GM03348 (cell line): ENCODE measurements at regions not wholly inside any gene's neighbourhood (a gene's known extent, or its start where the extent isn't known, plus 50 kb on each side); places are given as distances from the start of the nearest gene placed in this dataset.
"Not testable (repeated sequence)": the region's sequence is repeated elsewhere in the genome, so short reads cannot be mapped to it uniquely, and the experiment has no call there.

Experiments used
- DNase-seq: peaks from one replicate; pipeline ENCODE4 v3.0.0; 2012; ENCODE audit warnings: low spot score

GRCh38 chr16:73403291-73403690 is 355.4 kb upstream of the ZFHX3 start:
- DNase-seq: no peak

GRCh38 chr16:73400951-73401350 is 353.0 kb upstream of the ZFHX3 start:
- no peak for DNase-seq

GRCh38 chr16:73399997-73400396 is 352.1 kb upstream of the ZFHX3 start:
- DNase-seq: no peak

GRCh38 chr16:73399486-73399885 is 351.6 kb upstream of the ZFHX3 start:
- no peak for DNase-seq

- not testable (repeated sequence) for DNase-seq
Observed at GRCh38 chr16:73398604-73399003, 350.7 kb upstream of the ZFHX3 start.

- no peak for DNase-seq
Observed at GRCh38 chr16:73396556-73396955, 348.6 kb upstream of the ZFHX3 start.

GRCh38 chr16:73390936-73391335 is 343.0 kb upstream of the ZFHX3 start:
- peak; percentile 24 for DNase-seq

- no peak for DNase-seq
Observed at GRCh38 chr16:73390491-73390890, 342.6 kb upstream of the ZFHX3 start.

- DNase-seq: no peak
Observed at GRCh38 chr16:73389085-73389484, 341.2 kb upstream of the ZFHX3 start.

- DNase-seq: no peak
Observed at GRCh38 chr16:73387979-73388378, 340.1 kb upstream of the ZFHX3 start.

GRCh38 chr16:73385696-73386095 is 337.8 kb upstream of the ZFHX3 start:
- DNase-seq: no peak

GRCh38 chr16:73384506-73385089 is 336.7 kb upstream of the ZFHX3 start:
- no peak for DNase-seq

GRCh38 chr16:73383988-73384365 is 336.0 kb upstream of the ZFHX3 start:
- DNase-seq: no peak

- peak; percentile 27 for DNase-seq
Observed at GRCh38 chr16:73383195-73383987, 335.5 kb upstream of the ZFHX3 start.

- no peak for DNase-seq
Observed at GRCh38 chr16:73378471-73378870, 330.5 kb upstream of the ZFHX3 start.

- no peak for DNase-seq
Observed at GRCh38 chr16:73371584-73372319, 323.8 kb upstream of the ZFHX3 start.

GRCh38 chr16:73369851-73370250 is 321.9 kb upstream of the ZFHX3 start:
- DNase-seq: no peak

GRCh38 chr16:73368715-73369114 is 320.8 kb upstream of the ZFHX3 start:
- no peak for DNase-seq

GRCh38 chr16:73365016-73365551 is 317.2 kb upstream of the ZFHX3 start:
- DNase-seq: no peak

- DNase-seq: no peak
Observed at GRCh38 chr16:73364413-73364812, 316.5 kb upstream of the ZFHX3 start.

GRCh38 chr16:73361061-73361460 is 313.1 kb upstream of the ZFHX3 start:
- DNase-seq: no peak

- DNase-seq: no peak
Observed at GRCh38 chr16:73356401-73357079, 308.6 kb upstream of the ZFHX3 start.
